ENCODE measurements at regions not wholly inside any gene's neighbourhood (a gene's known extent, or its start where the extent isn't known, plus 50 kb on each side); places are given as distances from the start of the nearest gene placed in this dataset.

GRCh38 chr15:47945872-47946650 is 174.7 kb upstream of the SLC24A5 start:
- TF ChIP-seq CTCF (conservative IDR thresholded peaks at IDR 0.05; ENCODE audit: low read length), result no peak
- H3K4me3 ChIP-seq (ENCODE audit: low read length), result no peak overlapping the region
- no peak for DNase-seq (ENCODE audit: low read depth)

- DNase-seq (ENCODE audit: low read depth), result no peak
- H3K4me3 ChIP-seq (ENCODE audit: low read length), result no peak overlapping the region
- TF ChIP-seq CTCF (conservative IDR thresholded peaks at IDR 0.05; ENCODE audit: low read length), result no peak
These were observed 171.0 kb upstream of the SLC24A5 start for GRCh38 chr15:47949815-47950214.

- H3K4me3 ChIP-seq (ENCODE audit: low read length), result no peak overlapping the region
- DNase-seq (ENCODE audit: low read depth), result no peak
- TF ChIP-seq CTCF (conservative IDR thresholded peaks at IDR 0.05; ENCODE audit: low read length), result no peak
These were observed 170.3 kb upstream of the SLC24A5 start for GRCh38 chr15:47950447-47950846.

GRCh38 chr15:47951781-47952180 is 169.0 kb upstream of the SLC24A5 start:
- no peak for TF ChIP-seq CTCF (conservative IDR thresholded peaks at IDR 0.05; ENCODE audit: low read length)
- no peak overlapping the region for H3K4me3 ChIP-seq (ENCODE audit: low read length)
- DNase-seq (ENCODE audit: low read depth), result no peak

- H3K4me3 ChIP-seq (ENCODE audit: low read length), result no peak overlapping the region
- no peak for DNase-seq (ENCODE audit: low read depth)
- no peak for TF ChIP-seq CTCF (conservative IDR thresholded peaks at IDR 0.05; ENCODE audit: low read length)
These were observed 166.6 kb upstream of the SLC24A5 start for GRCh38 chr15:47954196-47954595.

- no peak for DNase-seq (ENCODE audit: low read depth)
- no peak overlapping the region for H3K4me3 ChIP-seq (ENCODE audit: low read length)
- no peak for TF ChIP-seq CTCF (conservative IDR thresholded peaks at IDR 0.05; ENCODE audit: low read length)
These were observed 165.8 kb upstream of the SLC24A5 start for GRCh38 chr15:47955021-47955420.

GRCh38 chr15:47959617-47960413 is 161.0 kb upstream of the SLC24A5 start:
- no peak for TF ChIP-seq CTCF (conservative IDR thresholded peaks at IDR 0.05; ENCODE audit: low read length)
- DNase-seq (ENCODE audit: low read depth), result no peak
- no peak overlapping the region for H3K4me3 ChIP-seq (ENCODE audit: low read length)

Data from AG10803 (cell line).